K562 (cell line): ENCODE measurements at regions not wholly inside any gene's neighbourhood (a gene's known extent, or its start where the extent isn't known, plus 50 kb on each side); places are given as distances from the start of the nearest gene placed in this dataset.

ENCODE experiments used
- ATAC-seq: fragments of 200-7000 bp; cut with Tn5 transposase; 3 replicates; pipeline ENCODE4 v1.9.1; 2020; ENCODE audit warnings: moderate library complexity
- BruUV-seq: library from RNA; stranded (reverse); fragments of 400-500 nt; replicated peaks from 2 replicates; lab custom pipeline; 2021; lab: Mats Ljungman, UMichigan
- CTCF ChIA-PET: fragments of 300-600 bp; formaldehyde crosslinking; extraction: SDS; loops from one replicate; lab custom pipeline; 2021; ENCODE audit warnings: low intra/inter-chr PET ratio; lab: Yijun Ruan, JAX
- POLR2A ChIA-PET: fragments of 300-600, 350-650 bp; sonication (Branson Sonifier 250); formaldehyde crosslinking; extraction: SDS; loops from one replicate; lab custom pipeline; 2021; ENCODE audit warnings: antibody characterized with exemption, inconsistent platforms; lab: Yijun Ruan, JAX
- DNase-seq, 4 experiments: peaks; one replicate each; pipeline versions ENCODE4 v3.0.0 to v3.0.0-alpha.2; 2011 to 2018; ENCODE audit warnings: low spot score in 3 of 4, mixed read lengths in 3 of 4; ENCODE audit errors: extremely low read depth in 1 of 4
- FAIRE-seq: peaks from 2 replicates; lab custom pipeline; 2011; peaks lifted over from hg19 to GRCh38; lab: Jason Lieb, UNC
- H2AFZ ChIP-seq: 2 replicates; pipeline ENCODE4 v1.6.0; 2011; ENCODE audit warnings: low read depth, low read length, control low read depth, inconsistent platforms
- H3K27ac ChIP-seq: fragments of 200-600 bp; 3 replicates; pipeline ENCODE4 v1.8.0; 2011; ENCODE audit warnings: low read depth, mild to moderate bottlenecking, control low read depth, inconsistent platforms, low read length, moderate library complexity, mixed read lengths; ENCODE audit errors: extremely low read depth
- H3K27me3 ChIP-seq, 2 experiments: fragments of 300-600 bp in 1 of 2; 2 replicates in 1 of 2; 3 replicates in 1 of 2; pipeline versions ENCODE4 v1.6.0 to v1.8.0; 2011; ENCODE audit warnings: inconsistent platforms in 2 of 2, low read length in 2 of 2, mild to moderate bottlenecking in 1 of 2, mixed read lengths in 1 of 2, moderate library complexity in 1 of 2; ENCODE audit not compliant: control insufficient read depth in 2 of 2, insufficient read depth in 2 of 2
- H3K36me3 ChIP-seq: fragments of 300-600 bp; 3 replicates; pipeline ENCODE4 v1.8.0; 2011; ENCODE audit warnings: mild to moderate bottlenecking, low read length, inconsistent platforms; ENCODE audit not compliant: control insufficient read depth, insufficient read depth
- H3K4me1 ChIP-seq, 2 experiments: fragments of 200-600 bp in 1 of 2; replicated peaks in 1 of 2; 2 replicates in 1 of 2; 3 replicates in 1 of 2; pipeline versions ENCODE4 v1.5.1 to v1.8.0; 2011; ENCODE audit warnings: inconsistent platforms in 2 of 2, low read length in 2 of 2, mild to moderate bottlenecking in 1 of 2, mixed read lengths in 1 of 2, moderate library complexity in 1 of 2; ENCODE audit not compliant: control insufficient read depth in 2 of 2, insufficient read depth in 2 of 2
- H3K4me2 ChIP-seq: 2 replicates; pipeline ENCODE4 v1.6.1; 2011; ENCODE audit warnings: low read length, control low read depth, inconsistent platforms, mixed read lengths; ENCODE audit not compliant: insufficient read depth
- H3K4me3 ChIP-seq: fragments of 200-600 bp; sonication (generic), shearing (Covaris generic); 2 replicates; pipeline ENCODE4 v1.5.1; 2016; ENCODE audit warnings: control low read depth, inconsistent platforms
- H3K79me2 ChIP-seq: fragments of 200-600 bp; 3 replicates; pipeline ENCODE4 v1.8.0; 2011; ENCODE audit warnings: low read length, inconsistent platforms; ENCODE audit not compliant: control insufficient read depth, insufficient read depth
- H3K9ac ChIP-seq, 2 experiments: 2 replicates each; pipeline versions ENCODE4 v1.6.0 to v1.6.1; 2011; ENCODE audit warnings: low read depth in 2 of 2, low read length in 2 of 2, control low read depth in 1 of 2, inconsistent platforms in 1 of 2, mild to moderate bottlenecking in 1 of 2, mixed read lengths in 1 of 2; ENCODE audit not compliant: insufficient read depth in 1 of 2
- H3K9me1 ChIP-seq: one replicate; pipeline ENCODE4 v1.6.0; 2011; ENCODE audit warnings: inconsistent platforms, mild to moderate bottlenecking, low read length, moderate library complexity; ENCODE audit not compliant: control insufficient read depth, insufficient read depth
- H3K9me3 ChIP-seq: replicated peaks from 2 replicates; pipeline ENCODE4 v1.5.1; 2011; ENCODE audit warnings: low read depth, low read length, inconsistent platforms; ENCODE audit not compliant: control insufficient read depth, insufficient read depth
- H4K20me1 ChIP-seq: replicated peaks from 2 replicates; pipeline ENCODE4 v1.6.1; 2011; ENCODE audit warnings: low read length, inconsistent platforms, mixed read lengths; ENCODE audit not compliant: control insufficient read depth, insufficient read depth
- BCOR ChIP-seq: fragments of 450-650 bp; IDR thresholded peaks from 2 replicates; pipeline ENCODE4 v1.6.1; 2016
- CBX5 ChIP-seq: IDR thresholded peaks from 2 replicates; pipeline ENCODE4 v1.6.1; 2014; ENCODE audit warnings: low read depth, borderline replicate concordance
- KLF6 ChIP-seq: fragments of 250-450 bp; sonication (Bioruptor Pico); IDR thresholded peaks from 2 replicates; pipeline ENCODE4 v1.4.0; 2020; ENCODE audit warnings: mild to moderate bottlenecking, moderate library complexity, borderline replicate concordance
- POLR3A ChIP-seq: IDR thresholded peaks from 2 replicates; pipeline ENCODE4 v1.6.1; 2011; ENCODE audit warnings: borderline replicate concordance, mild to moderate bottlenecking, moderate library complexity; ENCODE audit not compliant: insufficient read length, insufficient read depth; ENCODE audit errors: extremely low read depth
- RBM25 ChIP-seq: fragments of 200-400 bp; formaldehyde crosslinking; IDR thresholded peaks from 2 replicates; pipeline ENCODE4 v1.6.1; 2018; ENCODE audit warnings: low read length, low read depth, moderate library complexity; ENCODE audit not compliant: severe bottlenecking
- ZFP36 ChIP-seq: fragments of 150-350 bp; IDR thresholded peaks from 2 replicates; pipeline ENCODE4 v1.6.1; 2018; ENCODE audit warnings: low read length, low read depth; ENCODE audit not compliant: partially characterized antibody
- ZNF239 ChIP-seq: fragments of 250-450 bp; sonication (Bioruptor Pico); IDR thresholded peaks from 2 replicates; pipeline ENCODE4 v1.4.0; 2020; ENCODE audit warnings: mild to moderate bottlenecking
- WGBS: fragments of 100-300 bp; shearing (Covaris generic); methylation state at CpG from one replicate; pipeline ENCODE4 v1.1.6; 2016; ENCODE audit warnings: low coverage, mixed read lengths; ENCODE audit not compliant: insufficient coverage; ENCODE audit errors: missing lambda C conversion rate; 5-methylcytosine and 5-hydroxymethylcytosine counted together
- in situ Hi-C: fragments of 300-500 bp; cut with MboI; formaldehyde crosslinking; loops from 4 replicates; pipeline ENCODE4 v1.15.0; 2018; ENCODE audit warnings: inconsistent platforms, mixed read lengths
- intact Hi-C: fragments of 100-400 bp; cut with micrococcal nuclease; formaldehyde crosslinking; loops from 2 replicates; pipeline ENCODE4 v1.14.2; 2022
- TF ChIP-seq, protein P1 (sequence below): conservative IDR thresholded peaks from 2 replicates; pipeline ENCODE4 v1.6.1; 2011; ENCODE audit warnings: low read depth, mild to moderate bottlenecking, low read length; ENCODE audit not compliant: control insufficient read depth

GRCh38 chr1:185474440-185475149 is 157.6 kb upstream of the IVNS1ABP start:
- FAIRE-seq = no peak
- H3K9me1 ChIP-seq = no peaks in the 10 kb centered on the region
- intact Hi-C loops = no loop called here
- CTCF ChIA-PET = no interaction called here
- ATAC-seq = no peak
- H2AFZ ChIP-seq = no peak overlapping the region
- in situ Hi-C loops = no loop called here
- H3K9ac ChIP-seq = no peak overlapping the region
- no peak overlapping the region for H3K4me2 ChIP-seq
- TF ChIP-seq ZNF239 (CRISPR knock-in tag) (no peak), CBX5 (no peak), RBM25 (peak; percentile 82), BCOR (peak; percentile 65; the same call in 1 of the 2 replicates), ZFP36 (peak; percentile 52), KLF6 (CRISPR knock-in tag) (no peak), POLR3A (no peak)
- TF ChIP-seq, protein P1, sequence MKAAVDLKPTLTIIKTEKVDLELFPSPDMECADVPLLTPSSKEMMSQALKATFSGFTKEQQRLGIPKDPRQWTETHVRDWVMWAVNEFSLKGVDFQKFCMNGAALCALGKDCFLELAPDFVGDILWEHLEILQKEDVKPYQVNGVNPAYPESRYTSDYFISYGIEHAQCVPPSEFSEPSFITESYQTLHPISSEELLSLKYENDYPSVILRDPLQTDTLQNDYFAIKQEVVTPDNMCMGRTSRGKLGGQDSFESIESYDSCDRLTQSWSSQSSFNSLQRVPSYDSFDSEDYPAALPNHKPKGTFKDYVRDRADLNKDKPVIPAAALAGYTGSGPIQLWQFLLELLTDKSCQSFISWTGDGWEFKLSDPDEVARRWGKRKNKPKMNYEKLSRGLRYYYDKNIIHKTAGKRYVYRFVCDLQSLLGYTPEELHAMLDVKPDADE = no peak
- no peaks in the 10 kb centered on the region for H3K9me3 ChIP-seq
- no TSS peak for BruUV-seq
- H3K4me3 ChIP-seq = no peak overlapping the region
- WGBS = 0% methylated on average over 2 of the region's 2 CpGs
- no peaks in the 10 kb centered on the region for H3K36me3 ChIP-seq
- H3K79me2 ChIP-seq = no peaks in the 10 kb centered on the region
- no peaks in the 10 kb centered on the region for H3K4me1 ChIP-seq
- peaks cover 0 to 4% of the 10 kb centered on the region in 2 experiments; a peak in 3 of 5 replicates for H3K27me3 ChIP-seq
- H3K27ac ChIP-seq = no peak overlapping the region
- no peak for DNase-seq
- no peaks in the 10 kb centered on the region for H4K20me1 ChIP-seq
- POLR2A ChIA-PET = no interaction called here
